ENCODE measurements at regions not wholly inside any gene's neighbourhood (a gene's known extent, or its start where the extent isn't known, plus 50 kb on each side); places are given as distances from the start of the nearest gene placed in this dataset.

- no peak for DNase-seq (ENCODE audit: low spot score, unreplicated experiment)
- peaks cover 3% of the 10 kb centered on the region for H3K4me1 Mint-ChIP-seq (ENCODE audit: low read depth)
- H3K27ac Mint-ChIP-seq: no peak overlapping the region
- H3K9me3 Mint-ChIP-seq (ENCODE audit: low read depth): no peaks in the 10 kb centered on the region
- TF ChIP-seq CTCF (IDR thresholded peaks at IDR 0.05; ENCODE audit: unreplicated experiment): peak; percentile 53
- no peaks in the 10 kb centered on the region for H3K36me3 Mint-ChIP-seq (ENCODE audit: insufficient read depth)
- no peak overlapping the region for H3K4me3 Mint-ChIP-seq (ENCODE audit: low read depth)
- peaks cover 26% of the 10 kb centered on the region for H3K27me3 Mint-ChIP-seq
Observed at GRCh38 chr6:15893556-15894253, 230.9 kb upstream of the DTNBP1 start.

- Mint-ChIP-seq H3K36me3 (ENCODE audit: insufficient read depth) (no peaks in the 10 kb centered on the region), H3K9me3 (ENCODE audit: low read depth) (no peaks in the 10 kb centered on the region), H3K27me3 (peaks cover 22% of the 10 kb centered on the region), H3K4me3 (ENCODE audit: low read depth) (no peak overlapping the region), H3K4me1 (ENCODE audit: low read depth) (peaks cover 5% of the 10 kb centered on the region), H3K27ac (no peak overlapping the region)
- no peak for DNase-seq (ENCODE audit: low spot score, unreplicated experiment)
- no peak for TF ChIP-seq CTCF (IDR thresholded peaks at IDR 0.05; ENCODE audit: unreplicated experiment)
Observed at GRCh38 chr6:15892369-15892768, 229.5 kb upstream of the DTNBP1 start.

GRCh38 chr6:15888798-15889772, 226.3 kb upstream of the DTNBP1 start:
- H3K9me3 Mint-ChIP-seq (ENCODE audit: low read depth): no peaks in the 10 kb centered on the region
- H3K36me3 Mint-ChIP-seq (ENCODE audit: insufficient read depth): no peaks in the 10 kb centered on the region
- TF ChIP-seq CTCF (IDR thresholded peaks at IDR 0.05; ENCODE audit: unreplicated experiment): no peak
- peaks cover 3% of the 10 kb centered on the region for H3K4me1 Mint-ChIP-seq (ENCODE audit: low read depth)
- H3K27ac Mint-ChIP-seq: no peak overlapping the region
- no peak overlapping the region for H3K4me3 Mint-ChIP-seq (ENCODE audit: low read depth)
- peaks cover 13% of the 10 kb centered on the region for H3K27me3 Mint-ChIP-seq
- DNase-seq (ENCODE audit: low spot score, unreplicated experiment): no peak

GRCh38 chr6:15887491-15888461, 224.9 kb upstream of the DTNBP1 start:
- Mint-ChIP-seq H3K36me3 (ENCODE audit: insufficient read depth) (no peaks in the 10 kb centered on the region), H3K27me3 (peaks cover 17% of the 10 kb centered on the region), H3K4me1 (ENCODE audit: low read depth) (peaks cover 2% of the 10 kb centered on the region), H3K27ac (no peak overlapping the region), H3K4me3 (ENCODE audit: low read depth) (no peak overlapping the region), H3K9me3 (ENCODE audit: low read depth) (no peaks in the 10 kb centered on the region)
- no peak for TF ChIP-seq CTCF (IDR thresholded peaks at IDR 0.05; ENCODE audit: unreplicated experiment)
- no peak for DNase-seq (ENCODE audit: low spot score, unreplicated experiment)
